Stimulated activated naive CD4-positive, alpha-beta T cell (primary cell): ENCODE measurements at regions not wholly inside any gene's neighbourhood (a gene's known extent, or its start where the extent isn't known, plus 50 kb on each side); places are given as distances from the start of the nearest gene placed in this dataset.

ENCODE experiments used
- DNase-seq, 6 experiments: peaks; one replicate each; lab custom pipeline; 2025; lab: John Stamatoyannopoulos, UW

DNA sequence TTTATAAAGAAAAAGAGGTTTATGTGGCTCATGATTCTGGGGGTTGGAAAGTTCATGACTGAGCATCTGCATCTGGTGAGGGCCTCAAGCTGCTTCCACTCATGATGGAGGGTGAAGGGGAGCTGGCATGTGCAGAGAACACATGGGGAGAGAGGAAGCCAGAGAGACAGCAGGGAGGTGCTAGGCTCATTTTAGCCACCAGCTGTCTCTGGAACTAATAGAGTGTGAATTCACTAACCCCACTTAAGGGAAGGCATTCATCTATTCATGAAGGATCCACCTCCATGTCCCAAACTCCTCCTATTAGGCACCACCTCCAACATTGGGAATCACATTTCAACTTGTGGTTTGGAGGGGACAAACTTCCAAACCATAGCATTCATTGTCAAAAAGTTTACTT is 137.3 kb upstream of the PMEPA1 start:
- DNase-seq, result no peak

DNA sequence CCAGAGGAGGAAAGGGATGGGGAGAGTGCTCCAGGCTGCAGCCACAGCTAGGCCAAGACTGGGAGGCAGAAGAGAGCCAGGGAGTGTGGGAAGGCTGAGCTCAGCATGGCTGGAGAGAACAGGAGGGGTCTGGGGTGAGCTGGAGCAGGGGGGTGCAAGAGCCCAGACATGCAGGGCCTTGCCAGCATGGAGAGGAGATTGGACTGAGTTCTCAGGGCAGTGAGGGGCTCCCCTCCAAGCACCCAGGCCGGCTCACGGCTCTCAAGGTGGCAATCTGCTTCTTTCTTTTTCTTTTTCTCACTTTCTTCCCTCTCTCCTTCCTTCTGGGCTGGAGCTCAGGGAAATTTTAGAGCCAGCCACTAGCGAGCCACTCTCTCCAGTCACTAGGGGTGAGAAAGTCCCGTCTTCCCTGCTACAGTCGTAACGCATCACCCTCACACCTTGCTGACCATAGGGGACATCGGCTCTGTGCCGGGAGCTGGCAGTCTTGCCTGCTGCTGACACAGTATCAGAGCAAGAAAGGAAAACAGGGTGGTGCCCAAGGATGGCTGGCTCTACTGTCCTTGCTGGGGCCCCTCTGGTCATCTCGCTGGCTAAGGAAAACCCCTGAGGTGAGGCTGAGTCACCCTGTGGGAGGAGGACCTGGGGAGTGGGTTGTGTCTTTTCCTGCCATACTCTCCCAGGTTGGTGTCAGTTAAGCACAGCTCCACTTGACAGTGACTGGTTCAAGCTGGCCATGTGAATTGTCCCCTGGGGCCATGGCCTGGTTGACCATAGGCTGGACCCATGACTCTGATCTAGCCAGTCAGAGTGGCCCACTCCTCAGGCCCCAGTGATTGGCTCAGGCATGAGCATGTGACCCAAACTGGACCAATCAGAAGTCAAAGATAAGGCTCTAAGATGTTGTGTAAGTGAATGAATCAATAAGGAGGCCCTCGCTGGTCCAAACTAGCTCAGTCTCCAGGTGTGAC is 135.1 kb upstream of the PMEPA1 start:
- DNase-seq, result no peak

DNA sequence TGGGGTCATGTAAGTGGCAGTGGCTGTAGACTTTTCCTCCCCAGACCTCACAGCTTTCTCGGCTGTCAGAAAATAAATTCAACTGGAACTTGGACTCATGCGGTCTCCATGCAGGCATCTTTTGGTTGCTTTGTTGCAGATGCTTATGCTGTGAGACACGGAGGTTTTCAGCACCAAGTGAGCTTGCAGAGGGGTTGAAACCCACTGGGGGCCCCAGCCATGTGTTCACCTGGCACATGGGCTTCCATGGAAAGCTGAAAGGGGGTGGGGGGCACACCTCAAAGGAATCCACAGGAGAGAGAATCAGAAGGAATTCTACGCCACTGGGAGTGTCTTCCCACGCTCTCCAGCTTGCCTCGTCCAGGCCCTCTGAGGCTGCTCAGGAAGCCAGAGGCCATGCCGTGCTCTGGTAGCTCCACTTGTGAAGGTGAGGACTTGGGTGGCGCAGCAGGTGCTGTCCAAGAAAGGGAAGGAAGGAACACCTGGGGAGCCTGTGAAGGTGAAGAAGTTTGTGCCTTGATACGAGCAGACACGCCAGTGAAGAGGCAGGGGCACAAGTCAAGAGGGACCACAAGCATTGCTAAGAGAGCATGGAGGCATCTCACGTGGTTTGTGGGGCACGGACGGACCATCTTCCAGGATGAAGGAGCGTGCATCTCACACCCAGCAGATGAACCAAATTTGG is 134.3 kb upstream of the PMEPA1 start:
- DNase-seq, result no peak

DNA sequence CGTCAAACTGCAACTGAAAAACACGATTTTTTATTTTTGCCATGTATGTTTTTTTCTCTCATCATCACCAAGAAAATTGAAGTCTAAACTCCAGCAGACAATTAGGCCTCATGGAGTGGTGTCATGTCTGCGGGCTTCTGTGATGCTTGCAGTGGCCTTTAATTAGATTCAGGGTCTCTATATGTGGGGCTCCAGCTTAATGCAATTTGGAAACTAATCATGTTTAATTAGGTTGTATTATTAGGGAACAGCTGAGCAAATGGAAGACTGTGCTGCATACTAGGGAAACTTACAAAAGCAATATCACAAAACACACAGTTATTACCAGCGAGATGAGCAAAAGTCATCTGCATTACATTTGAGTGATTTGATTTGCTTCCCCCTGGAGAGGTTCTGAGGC is 132.9 kb upstream of the PMEPA1 start:
- no peak for DNase-seq

DNA sequence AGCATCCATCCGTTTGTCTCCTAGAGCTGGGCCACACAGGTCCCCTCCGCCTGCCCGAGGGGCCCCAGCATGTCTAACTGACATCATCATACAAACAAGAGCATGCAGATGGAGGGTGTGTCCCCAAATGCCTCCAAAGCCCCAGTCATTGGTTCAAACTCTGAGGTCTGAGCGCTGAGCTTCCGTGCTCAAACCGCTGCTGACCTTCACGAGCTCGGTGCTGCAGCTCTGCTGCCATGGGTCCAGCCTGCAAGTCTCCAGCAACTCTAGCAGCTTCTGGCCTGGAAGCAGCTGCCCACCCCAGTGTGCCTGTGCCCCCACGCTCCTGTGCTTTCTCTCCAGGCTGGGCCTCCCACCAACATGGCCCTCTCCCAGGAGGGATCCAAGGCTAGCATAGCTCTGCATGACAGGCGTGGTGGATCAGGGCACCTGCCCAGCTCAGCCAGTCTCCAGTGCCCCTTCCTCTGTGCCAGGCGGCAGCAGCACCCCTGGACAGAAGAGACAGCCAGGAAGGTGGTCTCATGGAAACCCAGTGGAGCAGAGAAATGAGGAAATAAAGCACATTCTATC is 131.6 kb upstream of the PMEPA1 start:
- no peak for DNase-seq

DNA sequence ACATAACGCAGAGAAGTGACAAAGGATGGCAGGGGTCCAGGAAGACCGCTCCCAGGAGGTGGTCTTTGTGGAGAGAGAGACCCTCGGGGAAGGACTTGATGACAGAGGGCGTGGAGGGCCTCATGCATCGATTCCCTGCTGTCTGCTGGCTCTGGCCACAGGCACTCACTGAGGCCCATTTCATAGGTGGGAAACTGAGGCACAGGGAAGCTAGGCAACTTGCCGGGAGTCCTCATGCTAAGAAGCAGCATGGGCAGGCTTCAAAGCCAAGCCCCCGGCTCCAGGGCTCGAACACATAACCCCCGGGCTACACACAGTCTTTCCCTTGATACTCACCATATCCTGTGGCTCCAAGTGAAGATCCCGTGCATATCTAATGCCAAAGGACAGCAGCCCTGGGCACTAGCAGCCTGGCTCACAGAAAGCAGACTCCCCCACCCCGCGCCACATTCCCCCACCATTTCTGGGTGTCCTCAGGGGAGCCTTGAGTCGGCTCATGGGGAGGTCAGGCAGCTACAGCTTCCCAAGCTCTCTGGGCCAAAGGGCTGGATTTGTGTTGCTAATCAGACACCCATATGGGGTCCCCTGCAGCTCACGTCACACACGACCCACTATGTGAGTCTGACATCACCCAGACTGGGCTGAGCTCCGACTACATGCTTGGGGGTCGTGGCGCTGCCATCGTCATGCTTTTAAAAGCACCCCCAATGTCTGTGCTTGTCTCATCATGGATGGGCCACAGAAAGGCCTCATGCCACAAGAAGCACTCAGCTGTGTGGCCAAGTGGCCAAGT is 130.9 kb upstream of the PMEPA1 start:
- DNase-seq, result no peak

DNA sequence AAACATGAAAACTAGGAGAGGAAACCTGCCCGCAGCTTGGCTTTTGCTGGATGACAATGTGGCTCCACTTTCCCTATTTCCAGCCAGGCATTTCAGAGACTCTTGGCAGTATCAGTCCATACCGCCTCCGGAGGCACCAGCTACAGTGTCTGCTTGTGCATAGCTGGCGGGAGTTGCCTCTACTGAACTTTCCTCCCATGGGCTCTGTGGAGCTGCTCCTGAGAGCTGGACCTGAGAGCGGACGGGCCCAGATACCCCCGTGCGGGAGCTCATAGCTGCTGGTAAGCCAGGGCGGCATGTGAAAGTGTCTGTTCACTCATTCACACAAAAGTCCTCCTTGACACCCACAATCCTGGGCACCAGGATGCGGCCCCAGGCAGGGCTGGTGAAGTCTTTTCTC is 130.3 kb upstream of the PMEPA1 start:
- DNase-seq, result no peak

DNA sequence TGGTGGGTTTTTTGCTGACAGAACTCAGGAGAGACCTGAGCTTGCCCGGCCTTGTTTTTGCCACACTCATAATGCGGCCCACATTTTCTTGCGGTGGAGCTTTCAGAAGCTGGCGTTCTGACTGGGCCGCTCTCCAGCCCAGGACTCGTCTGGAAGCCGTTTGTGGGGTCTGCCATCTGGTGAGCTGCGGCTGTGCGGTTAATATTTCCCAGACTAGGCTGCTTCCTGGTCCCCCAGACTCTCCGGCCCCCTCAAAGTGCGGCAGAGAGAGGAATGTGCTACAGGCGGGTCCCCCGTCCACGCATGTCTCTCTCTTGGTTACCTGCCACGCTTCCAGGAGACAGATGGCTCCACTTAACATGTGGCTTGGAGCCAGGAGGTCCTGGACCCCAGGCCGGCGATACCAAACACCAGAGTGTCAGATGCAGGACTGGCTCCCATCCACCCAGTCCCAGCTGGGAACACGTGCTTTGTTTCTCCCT is 128.9 kb upstream of the PMEPA1 start:
- no peak for DNase-seq

DNA sequence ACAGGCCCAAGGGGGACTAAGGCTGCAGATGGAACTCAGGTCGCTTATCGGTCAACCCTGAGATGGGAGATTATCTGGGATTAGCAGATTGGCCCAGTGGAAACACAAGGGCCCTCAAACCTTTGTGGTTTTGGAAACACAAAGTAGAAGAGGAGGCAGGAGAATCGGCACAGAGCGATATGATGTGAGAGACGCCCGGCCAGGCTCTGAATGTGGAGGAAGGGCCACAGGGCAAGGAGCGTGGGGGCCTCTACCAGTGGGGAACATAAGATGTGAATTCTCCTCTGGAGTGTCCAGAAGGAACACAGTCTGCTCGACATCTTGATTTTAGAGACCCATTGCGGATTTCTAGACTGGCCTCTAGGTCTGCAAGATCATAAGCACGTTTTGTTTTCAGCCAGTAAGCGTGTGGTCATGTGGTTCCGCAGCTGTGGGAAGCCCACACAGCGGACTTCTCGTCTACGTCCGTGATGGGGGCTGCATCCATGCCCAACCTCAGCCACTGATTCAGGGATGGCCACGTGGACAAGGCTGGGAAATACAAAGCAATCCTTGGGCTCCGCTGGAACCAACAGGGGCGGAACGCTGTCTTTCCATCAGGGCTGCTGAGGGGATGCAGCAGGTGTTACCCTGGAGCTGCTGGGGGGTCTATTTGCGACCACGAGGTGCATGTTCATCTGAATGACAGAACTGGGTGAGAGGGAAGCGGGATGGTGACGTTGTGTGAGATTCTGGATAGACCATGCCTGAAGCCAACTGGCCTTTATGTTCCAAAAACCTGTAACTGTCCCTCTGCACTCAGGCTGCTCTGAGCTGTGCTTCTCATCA is 127.6 kb upstream of the PMEPA1 start:
- DNase-seq, result no peak

DNA sequence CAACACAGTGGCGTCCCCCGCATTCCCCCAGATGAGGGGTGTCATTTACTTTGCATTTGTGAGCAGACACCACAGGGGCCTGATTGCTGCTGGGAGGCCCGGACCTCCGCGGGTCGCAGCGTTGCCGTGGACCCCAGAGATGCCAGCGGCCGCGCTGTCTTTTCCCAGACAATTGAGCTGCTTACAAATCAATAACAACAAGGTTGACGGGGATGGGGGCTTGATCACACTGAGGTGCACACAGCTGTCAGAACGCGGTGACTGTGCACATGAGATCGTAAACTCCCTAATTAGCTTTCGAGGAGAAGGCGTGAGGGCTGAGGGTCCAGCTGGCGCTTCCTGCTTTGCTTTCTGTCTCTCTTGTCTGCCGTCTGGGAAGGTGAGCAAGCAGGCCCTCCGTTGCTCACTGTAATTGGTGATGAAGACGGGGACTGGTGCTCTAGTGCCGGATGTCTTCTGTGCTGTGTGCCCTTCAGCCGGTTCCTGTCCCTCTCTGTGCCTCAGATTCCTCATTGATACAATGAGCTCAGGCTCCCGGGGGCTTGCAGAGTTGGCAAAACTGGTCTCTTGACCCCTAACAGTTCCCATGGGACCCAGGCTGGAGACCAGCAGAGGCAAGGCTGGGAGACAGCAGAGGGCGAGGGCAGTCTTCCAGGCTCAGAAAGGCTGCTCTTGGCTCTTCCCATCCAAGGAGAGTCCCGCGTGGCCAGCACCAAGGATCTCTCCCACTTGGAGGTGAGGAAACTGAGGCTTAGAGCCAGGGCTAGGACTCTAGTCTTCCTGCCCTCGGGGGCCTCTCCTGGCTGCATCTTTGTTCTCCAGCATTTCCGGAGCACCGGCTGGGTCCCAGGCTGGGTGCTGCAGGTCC is 126.0 kb upstream of the PMEPA1 start:
- no peak for DNase-seq

DNA sequence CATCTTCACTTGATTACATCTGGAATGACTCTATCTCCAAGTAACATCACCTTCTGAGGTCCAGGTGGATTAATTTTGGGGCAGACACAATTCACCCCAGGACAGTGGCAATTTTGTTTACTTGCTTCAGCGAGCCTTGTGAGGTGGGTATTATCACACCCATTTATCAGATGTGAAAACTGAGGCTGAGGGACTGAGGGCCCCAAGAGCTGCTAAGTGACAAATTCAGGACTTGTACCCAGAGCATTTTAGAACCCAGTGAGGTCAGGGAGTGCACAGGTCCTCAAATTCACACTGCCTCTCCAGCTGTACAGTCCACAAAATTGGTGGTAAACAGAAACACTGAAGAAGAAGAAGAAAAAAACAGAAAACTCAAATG is 125.2 kb upstream of the PMEPA1 start:
- DNase-seq, result no peak

DNA sequence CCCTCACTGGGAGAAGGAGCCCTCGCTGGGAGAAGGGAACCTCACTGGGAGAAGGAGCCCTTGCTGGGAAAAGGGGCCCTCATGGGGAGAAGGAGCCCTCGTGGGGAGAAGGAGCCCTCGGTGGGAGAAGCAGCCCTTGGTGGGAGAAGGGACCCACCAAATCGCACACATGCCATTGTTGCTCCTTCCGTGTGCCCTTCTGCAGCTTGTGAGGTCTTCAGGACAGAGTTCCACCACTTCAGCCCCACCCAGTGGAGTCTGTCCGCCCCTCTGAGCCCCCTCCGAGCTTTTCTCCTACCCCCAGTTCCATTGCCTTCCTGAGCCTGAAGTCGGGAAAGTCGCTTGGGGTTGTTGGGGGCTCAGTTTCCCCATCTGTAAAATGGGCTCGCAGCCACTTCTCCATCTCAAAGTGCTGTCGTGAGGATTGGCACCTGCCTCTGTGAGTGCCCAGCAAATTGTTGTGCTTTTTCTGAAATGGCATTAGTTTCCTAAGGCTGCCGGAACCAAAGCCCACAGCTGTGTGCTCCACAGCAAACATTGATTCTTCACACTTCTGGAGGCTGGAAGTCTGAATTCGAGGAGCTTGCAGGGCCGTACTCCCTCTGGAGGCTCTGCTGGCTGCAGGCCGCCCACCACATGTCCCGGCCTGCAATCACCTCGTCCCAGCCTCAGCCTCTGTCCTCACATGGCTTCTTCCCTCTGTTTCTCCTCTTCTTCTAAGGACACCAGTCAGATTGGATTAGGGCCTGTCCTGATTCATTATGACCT is 124.7 kb upstream of the PMEPA1 start:
- DNase-seq, result no peak

DNA sequence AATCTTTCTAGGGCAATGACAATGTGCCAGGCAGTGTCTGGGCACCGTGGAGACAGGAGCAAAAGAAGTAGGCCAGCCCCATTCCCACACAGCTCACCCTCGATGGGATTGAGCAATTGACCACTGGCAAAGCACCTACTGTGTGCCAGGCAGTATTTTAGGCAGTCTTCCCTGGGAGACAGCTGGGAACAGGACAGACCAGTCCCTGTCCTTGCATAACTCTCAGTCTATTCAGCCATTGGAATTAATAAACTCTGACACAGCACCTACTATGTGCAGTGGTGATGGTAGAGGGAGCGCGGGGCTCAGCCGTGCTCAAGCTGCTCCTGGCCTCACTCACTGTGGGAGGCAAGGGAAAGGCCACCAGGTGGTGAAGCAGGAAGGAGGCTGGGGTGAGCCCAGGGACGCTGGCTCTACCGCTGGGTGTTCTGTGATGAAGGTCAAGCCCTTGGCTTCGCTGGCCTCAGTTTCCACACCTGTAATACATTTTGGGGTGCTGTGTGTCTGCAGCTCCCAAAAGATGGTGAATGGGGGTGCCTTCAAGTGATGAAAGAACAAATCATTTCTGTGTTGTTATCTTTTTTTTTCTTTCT is 122.3 kb upstream of the PMEPA1 start:
- no peak for DNase-seq

DNA sequence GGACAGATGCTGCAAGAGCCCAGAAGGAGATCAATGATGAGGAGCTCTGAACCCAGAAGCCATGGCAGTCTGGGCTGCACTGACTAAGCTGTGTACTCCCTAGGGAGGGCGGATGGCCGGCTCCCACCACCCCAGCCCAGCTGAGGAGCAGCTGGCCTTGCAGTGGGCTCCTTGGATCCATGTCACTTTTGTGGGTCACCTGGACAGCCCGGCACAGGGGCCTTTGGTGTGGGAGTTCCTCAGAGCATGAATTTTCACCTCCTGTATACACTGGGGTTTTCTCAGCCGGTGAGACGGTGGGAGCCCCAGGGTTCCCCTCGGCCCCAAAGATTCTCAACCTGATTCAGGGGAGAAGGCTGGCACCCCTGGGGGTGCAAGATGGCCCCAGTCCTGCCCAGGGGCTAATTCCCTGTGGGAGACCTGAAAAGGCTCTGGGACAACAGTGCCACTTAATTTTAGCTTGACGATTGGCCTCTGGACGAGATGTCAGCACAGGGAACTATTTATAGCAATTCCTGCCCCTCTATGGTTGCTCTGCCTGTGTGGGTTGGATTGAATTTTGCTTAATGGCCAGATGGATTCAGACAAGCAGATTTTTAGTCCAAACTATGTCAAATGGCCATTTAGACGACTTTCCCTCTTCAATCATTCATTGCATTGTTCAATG is 121.6 kb upstream of the PMEPA1 start:
- no peak for DNase-seq

DNA sequence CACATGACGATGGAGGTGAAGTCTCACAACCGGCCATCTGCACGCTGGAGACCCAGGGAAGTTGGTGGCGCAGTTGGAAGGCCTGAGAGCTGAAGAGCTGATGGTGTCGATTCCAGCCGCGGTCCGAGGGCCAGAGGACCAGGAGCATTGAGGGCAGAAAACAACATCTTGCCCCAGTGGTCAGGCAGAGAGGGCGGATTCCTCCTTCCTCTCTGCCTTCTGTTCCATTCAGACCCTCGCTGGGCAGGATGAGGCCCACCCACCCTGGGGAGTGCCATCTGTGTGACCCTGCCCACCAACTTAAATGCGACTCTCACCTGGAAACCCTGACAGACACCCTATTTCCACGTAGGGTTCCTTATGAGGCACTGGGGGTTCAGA is 120.7 kb upstream of the PMEPA1 start:
- DNase-seq, result no peak

DNA sequence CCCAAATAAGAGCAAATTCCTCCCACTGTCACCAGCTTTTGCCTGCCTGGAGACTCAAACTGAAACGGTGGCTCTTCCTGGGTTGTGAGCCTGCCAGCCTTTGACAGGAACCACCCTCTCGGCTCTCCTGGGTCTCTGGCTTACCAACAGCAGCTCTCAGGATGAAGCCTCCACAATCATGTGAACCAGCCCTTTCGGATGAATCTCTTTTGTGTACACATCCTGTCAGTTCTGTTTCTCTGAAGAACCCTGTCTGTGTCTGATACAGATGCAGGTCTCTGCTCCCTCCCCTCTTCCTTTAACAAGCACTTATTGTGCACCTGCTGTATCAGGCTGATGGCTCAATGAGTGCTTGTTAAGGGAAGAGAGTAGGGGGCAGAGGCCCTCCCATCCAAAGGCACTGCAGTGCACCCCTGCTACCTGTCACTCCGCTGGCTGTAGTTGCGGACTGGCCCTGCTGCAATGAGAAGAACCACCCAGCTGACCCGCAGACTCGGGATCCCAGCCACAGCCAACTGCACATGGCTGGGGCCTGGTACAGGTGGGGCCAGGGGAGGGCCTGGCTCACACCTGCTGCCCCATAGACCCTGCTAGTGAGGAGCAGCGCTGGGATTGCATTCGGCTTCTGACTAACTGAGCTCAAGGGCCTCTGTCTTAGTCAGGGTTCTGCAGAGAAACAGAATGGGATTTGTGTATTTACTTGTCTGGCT is 120.1 kb upstream of the PMEPA1 start:
- DNase-seq, result no peak

DNA sequence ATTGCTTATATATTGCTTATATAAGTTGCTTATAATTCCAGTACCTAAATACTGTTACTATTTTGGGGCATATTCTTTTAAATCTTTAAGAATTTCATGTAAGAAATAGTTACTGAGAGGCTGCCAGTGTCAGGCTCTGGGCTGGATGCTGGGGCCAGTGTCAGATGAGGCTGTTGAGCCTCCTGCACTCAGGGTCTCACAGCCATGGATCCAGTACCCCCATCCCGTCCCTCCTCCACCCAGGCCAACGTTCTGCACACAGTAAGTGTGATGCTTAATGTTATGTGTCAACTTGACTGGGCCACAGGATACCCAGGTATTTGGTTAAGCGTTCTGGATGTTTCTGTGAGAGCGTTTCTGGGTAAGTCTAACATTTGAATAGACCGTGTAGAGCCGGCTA is 119.5 kb upstream of the PMEPA1 start:
- DNase-seq, result no peak

DNA sequence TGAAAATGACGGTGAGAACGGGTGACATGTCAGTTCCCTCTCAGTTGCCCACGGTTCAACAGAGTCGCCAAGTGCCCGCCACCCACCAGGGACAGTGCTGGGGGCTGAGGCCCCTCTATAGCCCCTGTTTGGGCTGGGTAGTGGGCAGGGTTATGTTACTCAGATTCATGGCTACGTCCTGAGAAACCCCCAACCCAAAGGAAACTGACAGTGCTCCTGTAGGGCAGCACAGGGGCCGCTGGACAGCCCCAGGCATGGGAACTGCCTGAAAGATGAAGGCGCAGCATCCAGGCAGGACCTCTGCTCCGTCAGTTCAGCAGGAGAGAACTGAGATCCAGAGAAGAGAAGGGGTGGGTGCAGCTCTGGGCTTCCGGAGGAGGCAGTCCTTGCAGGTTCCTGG is 118.9 kb upstream of the PMEPA1 start:
- DNase-seq, result no peak
